HL-60 (cell line): ENCODE measurements at regions not wholly inside any gene's neighbourhood (a gene's known extent, or its start where the extent isn't known, plus 50 kb on each side); places are given as distances from the start of the nearest gene placed in this dataset.

ENCODE experiments used
- CTCF ChIP-seq: IDR thresholded peaks from one replicate; pipeline ENCODE4 v1.5.1; 2011; ENCODE audit warnings: low read length, control low read depth, inconsistent platforms; ENCODE audit not compliant: insufficient read depth
- POLR2AphosphoS5 ChIP-seq: IDR thresholded peaks from 2 replicates; pipeline ENCODE4 v1.6.1; 2012; ENCODE audit warnings: low read depth
- TF ChIP-seq, protein P1 (sequence below): IDR thresholded peaks from 2 replicates; pipeline ENCODE4 v1.6.1; 2012; ENCODE audit warnings: low read depth; ENCODE audit not compliant: insufficient replicate concordance

GRCh38 chr2:116450990-116451389, 1363.5 kb upstream of the DDX18 start:
- TF ChIP-seq CTCF (no peak), POLR2AphosphoS5 (no peak)
- TF ChIP-seq, protein P1, sequence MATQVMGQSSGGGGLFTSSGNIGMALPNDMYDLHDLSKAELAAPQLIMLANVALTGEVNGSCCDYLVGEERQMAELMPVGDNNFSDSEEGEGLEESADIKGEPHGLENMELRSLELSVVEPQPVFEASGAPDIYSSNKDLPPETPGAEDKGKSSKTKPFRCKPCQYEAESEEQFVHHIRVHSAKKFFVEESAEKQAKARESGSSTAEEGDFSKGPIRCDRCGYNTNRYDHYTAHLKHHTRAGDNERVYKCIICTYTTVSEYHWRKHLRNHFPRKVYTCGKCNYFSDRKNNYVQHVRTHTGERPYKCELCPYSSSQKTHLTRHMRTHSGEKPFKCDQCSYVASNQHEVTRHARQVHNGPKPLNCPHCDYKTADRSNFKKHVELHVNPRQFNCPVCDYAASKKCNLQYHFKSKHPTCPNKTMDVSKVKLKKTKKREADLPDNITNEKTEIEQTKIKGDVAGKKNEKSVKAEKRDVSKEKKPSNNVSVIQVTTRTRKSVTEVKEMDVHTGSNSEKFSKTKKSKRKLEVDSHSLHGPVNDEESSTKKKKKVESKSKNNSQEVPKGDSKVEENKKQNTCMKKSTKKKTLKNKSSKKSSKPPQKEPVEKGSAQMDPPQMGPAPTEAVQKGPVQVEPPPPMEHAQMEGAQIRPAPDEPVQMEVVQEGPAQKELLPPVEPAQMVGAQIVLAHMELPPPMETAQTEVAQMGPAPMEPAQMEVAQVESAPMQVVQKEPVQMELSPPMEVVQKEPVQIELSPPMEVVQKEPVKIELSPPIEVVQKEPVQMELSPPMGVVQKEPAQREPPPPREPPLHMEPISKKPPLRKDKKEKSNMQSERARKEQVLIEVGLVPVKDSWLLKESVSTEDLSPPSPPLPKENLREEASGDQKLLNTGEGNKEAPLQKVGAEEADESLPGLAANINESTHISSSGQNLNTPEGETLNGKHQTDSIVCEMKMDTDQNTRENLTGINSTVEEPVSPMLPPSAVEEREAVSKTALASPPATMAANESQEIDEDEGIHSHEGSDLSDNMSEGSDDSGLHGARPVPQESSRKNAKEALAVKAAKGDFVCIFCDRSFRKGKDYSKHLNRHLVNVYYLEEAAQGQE, result no peak
